Liver (tissue), 8 donors: ENCODE measurements at regions not wholly inside any gene's neighbourhood (a gene's known extent, or its start where the extent isn't known, plus 50 kb on each side); places are given as distances from the start of the nearest gene placed in this dataset.

Source experiments
- DNase-seq: peaks from one replicate; pipeline ENCODE4 v3.0.0-alpha.2; 2017; ENCODE audit warnings: low spot score
- H3K27ac ChIP-seq, 2 donors: one replicate each; pipeline ENCODE4 v1.7.0; 2013; ENCODE audit warnings: inconsistent platforms in 2 of 2, low read length in 2 of 2, control low read depth in 1 of 2, low read depth in 1 of 2, mild to moderate bottlenecking in 1 of 2
- H3K27me3 ChIP-seq, 4 donors: one replicate each; pipeline versions ENCODE4 v1.6.1 to v1.7.0; 2013; ENCODE audit warnings: low read length in 3 of 4, inconsistent platforms in 1 of 4, mild to moderate bottlenecking in 1 of 4, moderate library complexity in 1 of 4; ENCODE audit not compliant: control insufficient read depth in 4 of 4, insufficient read depth in 4 of 4
- H3K36me3 ChIP-seq, 4 donors: one replicate each; pipeline versions ENCODE4 v1.6.1 to v1.7.0; 2013; ENCODE audit warnings: low read length in 3 of 4, mild to moderate bottlenecking in 3 of 4, low read depth in 1 of 4, moderate library complexity in 1 of 4; ENCODE audit not compliant: control insufficient read depth in 4 of 4, insufficient read depth in 3 of 4
- H3K4me1 ChIP-seq, 4 donors: one replicate each; pipeline versions ENCODE4 v1.6.1 to v1.7.0; 2013; ENCODE audit warnings: low read length in 3 of 4, mild to moderate bottlenecking in 3 of 4, moderate library complexity in 1 of 4; ENCODE audit not compliant: control insufficient read depth in 4 of 4, insufficient read depth in 4 of 4
- H3K4me3 ChIP-seq, 3 donors: one replicate each; pipeline versions ENCODE4 v1.6.1 to v1.7.0; 2013; ENCODE audit warnings: low read length in 3 of 3, control low read depth in 1 of 3, low read depth in 1 of 3, mild to moderate bottlenecking in 1 of 3
- H3K9ac ChIP-seq, 2 donors: one replicate each; pipeline ENCODE4 v1.7.0; 2013; ENCODE audit warnings: low read length in 2 of 2, mild to moderate bottlenecking in 2 of 2, moderate library complexity in 2 of 2, control low read depth in 1 of 2, low read depth in 1 of 2
- H3K9me3 ChIP-seq, 4 donors: one replicate each; pipeline versions ENCODE4 v1.6.1 to v1.7.0; 2013; ENCODE audit warnings: low read length in 3 of 4; ENCODE audit not compliant: control insufficient read depth in 4 of 4
- CTCF ChIP-seq: fragments of 150-350 bp; IDR thresholded peaks from 2 replicates; pipeline ENCODE4 v1.5.1; 2017; ENCODE audit warnings: improper control_type of control experiment, low read depth, low read length; ENCODE audit not compliant: missing input control
- EGR1 ChIP-seq, 2 donors: IDR thresholded peaks; 2 replicates each; pipeline ENCODE4 v1.6.1; 2016 to 2018; ENCODE audit warnings: antibody characterized with exemption in 2 of 2, low read depth in 2 of 2
- FOXA1 ChIP-seq: IDR thresholded peaks from 2 replicates; pipeline ENCODE4 v1.6.1; 2016; ENCODE audit warnings: antibody characterized with exemption
- FOXA2 ChIP-seq: IDR thresholded peaks from 2 replicates; pipeline ENCODE4 v1.6.1; 2016; ENCODE audit warnings: antibody characterized with exemption
- GABPA ChIP-seq, 2 donors: IDR thresholded peaks in 1 of 2; conservative IDR thresholded peaks in 1 of 2; 2 replicates each; pipeline ENCODE4 v1.6.1; 2016; ENCODE audit warnings: antibody characterized with exemption in 2 of 2, mild to moderate bottlenecking in 1 of 2, moderate library complexity in 1 of 2
- HNF4A ChIP-seq, 2 donors: conservative IDR thresholded peaks; 2 replicates each; pipeline ENCODE4 v1.6.1; 2016; ENCODE audit warnings: antibody characterized with exemption in 2 of 2, mild to moderate bottlenecking in 2 of 2
- HNF4G ChIP-seq: IDR thresholded peaks from 2 replicates; pipeline ENCODE4 v1.6.1; 2016; ENCODE audit warnings: antibody characterized with exemption
- JUND ChIP-seq, 2 donors: IDR thresholded peaks; 2 replicates each; pipeline ENCODE4 v1.6.1; 2016; ENCODE audit warnings: antibody characterized with exemption in 2 of 2
- MAX ChIP-seq: IDR thresholded peaks from 2 replicates; pipeline ENCODE4 v1.6.1; 2016; ENCODE audit warnings: antibody characterized with exemption
- NR2F2 ChIP-seq: IDR thresholded peaks from 2 replicates; pipeline ENCODE4 v1.6.1; 2016; ENCODE audit warnings: antibody characterized with exemption
- RAD21 ChIP-seq, 2 donors: IDR thresholded peaks; 2 replicates each; pipeline ENCODE4 v1.6.1; 2016; ENCODE audit warnings: antibody characterized with exemption in 2 of 2, mild to moderate bottlenecking in 2 of 2
- RXRA ChIP-seq, 2 donors: IDR thresholded peaks; 2 replicates each; pipeline ENCODE4 v1.6.1; 2017 to 2018; ENCODE audit warnings: antibody characterized with exemption in 2 of 2, mild to moderate bottlenecking in 1 of 2
- SP1 ChIP-seq: IDR thresholded peaks from 2 replicates; pipeline ENCODE4 v1.6.1; 2018; ENCODE audit warnings: antibody characterized with exemption, mild to moderate bottlenecking
- TAF1 ChIP-seq: conservative IDR thresholded peaks from 2 replicates; pipeline ENCODE4 v1.6.1; 2016; ENCODE audit warnings: antibody characterized with exemption, mild to moderate bottlenecking
- YY1 ChIP-seq: IDR thresholded peaks from 2 replicates; pipeline ENCODE4 v1.6.1; 2016; ENCODE audit warnings: antibody characterized with exemption, mild to moderate bottlenecking
- ZBTB33 ChIP-seq: IDR thresholded peaks from 2 replicates; pipeline ENCODE4 v1.6.1; 2016; ENCODE audit warnings: antibody characterized with exemption
- WGBS: extraction: QIAGEN DNeasy Blood & Tissue Kit; methylation state at CpG from one replicate; pipeline ENCODE4 v1.1.7; 2013; 5-methylcytosine and 5-hydroxymethylcytosine counted together
- TF ChIP-seq, protein P1 (sequence below): IDR thresholded peaks from 2 replicates; pipeline ENCODE4 v1.6.1; 2016; ENCODE audit warnings: antibody characterized with exemption
- TF ChIP-seq, protein P2 (sequence below): IDR thresholded peaks from 2 replicates; pipeline ENCODE4 v1.6.1; 2016; ENCODE audit warnings: antibody characterized with exemption, mild to moderate bottlenecking
- donor health status: healthy.
- donor health status: healthy.
- donor health status: healthy.
- donor health status: healthy.
- donor health status: healthy.

DNA sequence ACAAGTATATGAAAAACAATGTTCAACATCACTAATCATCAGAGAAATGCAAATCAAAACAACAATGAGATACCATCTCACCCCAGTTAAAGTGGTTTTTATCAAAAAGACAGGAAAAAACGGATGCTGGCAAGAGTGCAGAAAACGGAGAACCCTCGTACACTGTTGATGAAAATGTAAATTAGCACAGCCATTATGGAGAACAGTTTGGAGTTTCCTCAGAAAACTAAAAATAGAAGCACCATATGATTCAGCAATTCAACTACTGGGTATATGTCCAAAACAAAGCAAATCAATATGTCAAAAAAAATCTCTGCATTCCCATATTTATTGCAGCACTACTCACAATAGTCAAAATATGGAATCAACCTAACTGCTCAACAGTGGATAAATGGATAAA, 50.1 kb upstream of the CES5A start:
- TF ChIP-seq GABPA (IDR thresholded peaks at IDR 0.05 in 1 of 2, conservative IDR thresholded peaks at IDR 0.05 in 1 of 2), result no peak
- TF ChIP-seq SP1, result no peak
- no peak for TF ChIP-seq HNF4A (conservative IDR thresholded peaks at IDR 0.05)
- no peak for TF ChIP-seq NR2F2
- no peak for TF ChIP-seq CTCF
- TF ChIP-seq ZBTB33, result no peak
- TF ChIP-seq, protein P1, sequence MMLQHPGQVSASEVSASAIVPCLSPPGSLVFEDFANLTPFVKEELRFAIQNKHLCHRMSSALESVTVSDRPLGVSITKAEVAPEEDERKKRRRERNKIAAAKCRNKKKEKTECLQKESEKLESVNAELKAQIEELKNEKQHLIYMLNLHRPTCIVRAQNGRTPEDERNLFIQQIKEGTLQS, result no peak
- no peak for TF ChIP-seq FOXA2
- TF ChIP-seq JUND (IDR thresholded peaks at IDR 0.05), result no peak
- no peak for TF ChIP-seq TAF1
- no peak for TF ChIP-seq HNF4G
- TF ChIP-seq EGR1 (IDR thresholded peaks at IDR 0.05; ENCODE audit: low read depth in 2 of 2), result no peak
- TF ChIP-seq RXRA (IDR thresholded peaks at IDR 0.05), result no peak
- no peak for TF ChIP-seq RAD21 (IDR thresholded peaks at IDR 0.05)
- TF ChIP-seq, protein P2, sequence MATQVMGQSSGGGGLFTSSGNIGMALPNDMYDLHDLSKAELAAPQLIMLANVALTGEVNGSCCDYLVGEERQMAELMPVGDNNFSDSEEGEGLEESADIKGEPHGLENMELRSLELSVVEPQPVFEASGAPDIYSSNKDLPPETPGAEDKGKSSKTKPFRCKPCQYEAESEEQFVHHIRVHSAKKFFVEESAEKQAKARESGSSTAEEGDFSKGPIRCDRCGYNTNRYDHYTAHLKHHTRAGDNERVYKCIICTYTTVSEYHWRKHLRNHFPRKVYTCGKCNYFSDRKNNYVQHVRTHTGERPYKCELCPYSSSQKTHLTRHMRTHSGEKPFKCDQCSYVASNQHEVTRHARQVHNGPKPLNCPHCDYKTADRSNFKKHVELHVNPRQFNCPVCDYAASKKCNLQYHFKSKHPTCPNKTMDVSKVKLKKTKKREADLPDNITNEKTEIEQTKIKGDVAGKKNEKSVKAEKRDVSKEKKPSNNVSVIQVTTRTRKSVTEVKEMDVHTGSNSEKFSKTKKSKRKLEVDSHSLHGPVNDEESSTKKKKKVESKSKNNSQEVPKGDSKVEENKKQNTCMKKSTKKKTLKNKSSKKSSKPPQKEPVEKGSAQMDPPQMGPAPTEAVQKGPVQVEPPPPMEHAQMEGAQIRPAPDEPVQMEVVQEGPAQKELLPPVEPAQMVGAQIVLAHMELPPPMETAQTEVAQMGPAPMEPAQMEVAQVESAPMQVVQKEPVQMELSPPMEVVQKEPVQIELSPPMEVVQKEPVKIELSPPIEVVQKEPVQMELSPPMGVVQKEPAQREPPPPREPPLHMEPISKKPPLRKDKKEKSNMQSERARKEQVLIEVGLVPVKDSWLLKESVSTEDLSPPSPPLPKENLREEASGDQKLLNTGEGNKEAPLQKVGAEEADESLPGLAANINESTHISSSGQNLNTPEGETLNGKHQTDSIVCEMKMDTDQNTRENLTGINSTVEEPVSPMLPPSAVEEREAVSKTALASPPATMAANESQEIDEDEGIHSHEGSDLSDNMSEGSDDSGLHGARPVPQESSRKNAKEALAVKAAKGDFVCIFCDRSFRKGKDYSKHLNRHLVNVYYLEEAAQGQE, result no peak
- no peak for TF ChIP-seq MAX
- no peak for TF ChIP-seq YY1
- TF ChIP-seq FOXA1, result no peak
- no peak overlapping the region for H3K9ac ChIP-seq
- H3K9me3 ChIP-seq, result no peaks in the 10 kb centered on the region
- no peaks in the 10 kb centered on the region for H3K36me3 ChIP-seq
- H3K27ac ChIP-seq, result no peak overlapping the region
- H3K4me3 ChIP-seq, result no peak overlapping the region
- 52% methylated on average over 3 of the region's 3 CpGs for WGBS
- DNase-seq, result no peak
- no peaks in the 10 kb centered on the region for H3K4me1 ChIP-seq
- no peaks in the 10 kb centered on the region for H3K27me3 ChIP-seq
